NCI-H524 treated with DMSO at 0.1 percent for 48 hours (cell line): ENCODE measurements at regions not wholly inside any gene's neighbourhood (a gene's known extent, or its start where the extent isn't known, plus 50 kb on each side); places are given as distances from the start of the nearest gene placed in this dataset.
A peak's percentile ranks its signal among the peaks of the same experiment; 100 is the strongest.

Experiments used
- DNase-seq: peaks from one replicate; lab custom pipeline; 2025; lab: John Stamatoyannopoulos, UW

DNA sequence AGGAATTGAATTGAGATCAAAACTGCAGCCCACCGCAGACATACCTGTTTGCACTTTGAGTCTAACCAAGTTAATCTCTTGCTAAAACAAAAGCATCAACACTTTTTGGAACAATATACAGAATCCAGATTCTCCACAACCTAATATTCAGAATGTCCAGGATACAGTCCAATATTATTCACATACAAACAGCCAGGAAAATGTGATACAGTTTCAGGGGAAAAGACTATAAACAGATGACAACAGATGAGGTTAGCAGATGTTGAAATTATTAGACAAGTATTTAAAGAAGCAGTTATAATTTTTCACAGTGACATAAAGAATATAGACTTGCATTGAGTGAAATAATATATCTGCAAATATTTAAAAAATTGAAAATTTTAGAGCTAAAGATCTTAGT, 678.1 kb upstream of the CXADR start:
- DNase-seq: no peak

DNA sequence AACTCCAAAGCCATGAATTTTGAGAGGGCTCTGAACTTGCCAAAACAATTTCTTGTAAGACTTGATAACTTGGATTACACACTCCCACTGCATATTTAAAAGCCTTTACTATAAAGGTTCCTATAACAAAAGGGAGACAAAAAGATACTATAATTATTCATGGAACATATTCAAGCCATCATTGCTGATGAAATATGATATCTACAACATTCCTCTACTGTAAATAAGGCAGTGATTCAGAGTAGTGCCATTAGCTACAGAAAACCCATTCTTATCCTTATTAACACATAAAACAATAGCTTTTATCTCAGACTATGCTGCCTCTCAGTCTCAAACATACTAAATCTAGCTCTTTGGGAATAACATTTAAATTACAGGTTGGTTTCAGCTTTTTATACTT, 675.5 kb upstream of the CXADR start:
- DNase-seq: no peak

DNA sequence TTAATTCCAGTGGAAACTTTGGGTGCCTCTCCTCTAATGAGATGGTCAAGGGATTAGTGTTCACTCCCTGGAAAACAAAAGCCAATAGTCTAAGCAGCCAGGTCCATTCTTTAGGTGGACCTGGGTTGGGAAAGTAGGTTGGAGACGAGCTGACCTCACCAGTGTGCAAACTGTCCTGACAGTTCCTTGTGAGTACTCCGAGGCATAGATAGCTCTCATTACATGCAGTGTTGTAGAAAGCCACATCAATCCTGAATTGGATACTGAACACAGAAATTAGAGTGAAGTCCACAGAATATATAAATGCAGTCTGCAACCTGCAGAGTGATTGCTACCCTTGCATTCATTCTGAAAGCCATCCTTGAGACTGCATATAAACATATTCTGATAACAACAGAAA, 675.1 kb upstream of the CXADR start:
- no peak for DNase-seq

DNA sequence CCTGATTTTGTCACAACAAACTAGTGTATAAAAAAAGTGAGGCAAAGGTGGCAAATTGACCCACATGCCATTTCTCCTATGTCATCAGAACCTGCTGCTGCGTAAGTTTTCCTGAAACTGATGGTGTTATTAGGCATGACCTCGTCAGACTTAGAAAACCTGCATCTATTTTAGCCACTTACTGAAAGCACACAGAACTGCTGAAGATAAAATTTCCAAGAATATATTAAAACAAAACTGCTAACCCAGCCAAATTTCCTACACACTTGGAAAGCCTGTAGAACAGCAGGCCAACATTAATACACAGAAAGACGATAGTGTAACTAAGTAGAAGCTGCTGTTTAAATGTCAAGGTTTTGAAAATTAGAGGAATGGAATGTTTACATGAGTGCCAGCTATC, 674.5 kb upstream of the CXADR start:
- no peak for DNase-seq

DNA sequence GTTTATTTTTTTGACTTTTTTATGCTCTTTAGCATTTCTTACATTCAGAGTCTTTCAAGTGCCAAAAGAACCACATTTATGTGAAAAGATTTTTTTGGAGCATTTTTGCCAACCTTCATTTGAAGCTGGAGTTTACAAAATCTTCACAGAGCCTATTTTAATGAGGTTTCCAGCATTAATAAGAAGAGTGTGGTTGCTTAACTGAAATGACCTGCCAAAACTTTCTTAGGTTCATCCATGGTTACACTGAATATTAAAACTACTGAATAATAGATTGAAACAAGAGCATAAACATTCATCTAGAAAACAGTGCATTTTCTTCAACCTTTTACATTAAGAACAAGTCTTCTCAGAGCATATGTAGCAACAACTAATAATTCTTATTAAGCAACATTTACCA, 672.3 kb upstream of the CXADR start:
- DNase-seq: no peak

DNA sequence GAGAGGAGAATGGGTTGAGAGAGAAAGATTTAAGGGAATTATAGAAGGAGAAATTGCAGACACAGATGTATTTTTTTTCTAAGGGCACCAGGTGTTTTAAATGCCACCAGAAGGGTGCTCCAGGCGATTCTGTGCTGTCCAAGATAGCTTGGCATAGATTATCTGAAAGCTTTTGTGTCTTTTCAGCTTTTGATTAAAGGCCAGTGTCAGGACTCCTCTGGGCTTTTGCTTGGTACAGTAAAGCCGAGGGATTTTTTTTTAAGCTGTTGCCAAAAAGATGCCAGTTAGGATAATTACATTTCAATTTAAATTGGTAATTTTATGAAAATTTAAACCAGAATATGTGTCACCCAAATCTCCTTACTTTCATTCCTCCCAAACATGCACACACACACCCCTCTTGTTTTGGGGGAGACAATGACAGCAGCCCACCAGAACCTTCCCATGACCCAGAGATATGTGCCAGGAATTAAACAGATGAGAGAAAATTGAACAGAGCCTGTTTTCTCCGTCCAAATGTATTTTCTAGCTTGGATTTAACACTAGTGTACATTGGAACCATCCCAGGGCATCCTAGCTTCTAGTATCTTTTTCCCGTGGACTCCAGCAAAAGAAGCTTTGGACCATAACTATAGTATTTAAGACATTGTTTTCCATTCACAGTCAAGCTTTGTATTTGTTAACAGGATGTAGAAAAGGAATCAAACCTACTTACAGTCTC, 670.7 kb upstream of the CXADR start:
- peak; percentile 55 for DNase-seq

DNA sequence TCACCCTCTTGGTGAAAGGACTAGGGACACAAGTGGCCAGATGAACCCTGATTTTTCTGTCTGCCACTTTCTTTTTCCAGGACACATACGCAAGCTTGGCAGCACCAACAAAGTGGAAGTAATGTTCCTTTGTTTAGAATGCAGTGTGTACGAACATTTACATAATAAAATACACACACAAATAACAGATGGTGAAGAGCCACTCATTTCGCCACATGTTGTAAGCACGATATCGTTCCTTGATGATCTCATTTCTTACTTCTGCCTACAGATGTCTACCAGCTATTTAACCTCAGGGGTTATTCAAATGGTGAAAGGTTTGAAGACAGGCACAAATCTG, 670.2 kb upstream of the CXADR start:
- DNase-seq: peak; percentile 71

DNA sequence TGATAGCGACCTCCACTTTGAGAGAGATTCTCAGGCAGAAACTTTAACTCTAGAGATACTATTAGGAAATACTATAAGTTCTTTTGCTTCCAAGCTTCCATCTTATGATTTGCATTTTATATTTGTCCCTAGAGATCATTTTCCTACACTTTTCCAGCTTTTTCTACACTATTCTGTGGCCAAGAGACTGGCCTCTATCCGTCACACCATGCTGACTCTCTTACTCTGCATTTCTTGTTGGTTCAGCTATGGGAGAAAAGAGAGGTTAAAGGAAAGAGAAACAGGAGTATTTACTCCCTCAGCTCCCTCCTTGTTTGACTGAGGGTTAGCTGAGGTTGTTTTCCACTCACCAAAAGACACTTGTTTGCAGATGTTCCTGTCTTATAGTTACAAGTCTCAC, 665.6 kb upstream of the CXADR start:
- DNase-seq: no peak

DNA sequence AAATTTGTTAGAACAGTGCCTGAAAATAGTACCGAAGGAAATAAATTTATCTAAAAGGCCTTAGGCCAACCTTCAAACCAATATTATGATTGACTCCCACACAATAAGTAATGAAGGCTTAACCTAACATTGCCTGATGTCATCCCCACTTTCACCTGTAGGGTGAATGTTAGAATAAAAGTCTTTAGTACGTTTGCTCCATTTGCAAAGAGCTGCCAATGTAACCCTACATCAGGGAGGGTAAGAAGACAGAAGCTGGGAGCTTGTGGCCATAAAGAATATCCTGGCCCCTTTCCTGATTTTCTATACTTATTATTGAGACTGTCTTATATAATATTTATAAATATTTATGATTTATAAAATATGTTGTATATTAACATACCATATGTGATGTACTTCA, 661.8 kb upstream of the CXADR start:
- DNase-seq: no peak

DNA sequence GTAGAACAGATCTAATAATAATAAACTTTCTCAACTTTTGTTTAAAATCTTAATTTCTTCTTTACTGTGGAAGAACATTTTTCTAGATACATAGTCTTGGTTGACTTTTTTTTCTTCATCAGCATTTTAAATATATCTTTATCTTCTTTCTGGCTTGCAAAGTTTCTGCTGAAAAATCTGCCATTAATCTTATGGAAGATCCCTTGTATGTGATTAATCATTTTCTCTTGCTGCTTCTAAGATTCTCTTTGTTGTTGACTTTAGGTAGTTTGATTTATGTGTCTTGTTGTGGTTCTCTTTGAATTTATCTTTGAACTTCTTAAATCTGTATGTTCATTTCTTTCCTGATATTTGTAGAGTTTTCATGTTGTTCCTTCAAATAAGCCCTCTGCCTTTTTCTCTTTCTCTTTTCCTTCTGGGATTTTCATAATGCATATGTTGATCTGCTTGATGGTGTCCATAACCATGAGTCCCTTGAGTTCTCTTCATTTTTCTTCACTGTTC, 657.6 kb upstream of the CXADR start:
- DNase-seq: no peak

DNA sequence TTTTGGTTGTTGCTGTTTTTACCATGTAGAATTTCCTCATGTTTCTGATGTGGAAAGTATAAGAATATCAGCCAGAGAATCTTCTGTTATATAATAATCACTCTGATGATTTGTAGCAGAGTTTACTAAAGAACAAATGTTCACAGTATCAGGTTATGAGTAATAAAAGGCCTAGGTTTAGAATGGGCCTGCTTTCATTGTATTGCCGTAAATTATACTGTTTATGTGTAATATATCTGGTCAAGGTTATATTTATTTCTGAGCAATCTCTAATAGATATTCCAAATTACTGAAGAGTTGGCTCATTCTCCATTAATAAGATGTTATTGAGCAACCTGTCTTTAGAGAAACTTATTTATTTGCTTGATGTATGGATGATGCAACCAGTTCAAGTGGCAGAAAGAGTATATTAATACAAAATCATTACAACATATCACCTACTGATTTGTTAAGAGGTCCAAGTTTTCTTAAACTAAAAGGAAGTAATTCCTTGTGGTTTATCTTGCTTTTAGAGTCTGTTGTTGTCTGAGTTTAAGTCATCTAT, 649.4 kb upstream of the CXADR start:
- no peak for DNase-seq

DNA sequence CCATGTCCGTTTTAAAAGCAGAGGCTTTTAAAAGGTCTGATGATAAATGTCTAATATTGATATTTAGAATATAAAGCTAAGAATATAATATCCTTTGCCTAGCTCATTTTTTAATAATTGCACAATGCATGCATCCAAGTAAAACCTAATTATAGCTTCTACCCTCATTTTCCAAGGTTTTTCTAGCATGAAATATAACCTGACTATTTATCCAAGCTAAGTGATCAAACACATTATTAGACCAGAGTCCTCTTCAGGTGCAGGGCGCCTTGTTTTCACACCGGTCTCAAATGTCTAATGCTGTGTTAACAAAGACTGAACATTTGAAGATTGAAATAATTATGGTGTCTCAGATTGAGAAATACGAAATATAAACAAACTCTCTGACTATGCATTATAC, 648.9 kb upstream of the CXADR start:
- DNase-seq: no peak

DNA sequence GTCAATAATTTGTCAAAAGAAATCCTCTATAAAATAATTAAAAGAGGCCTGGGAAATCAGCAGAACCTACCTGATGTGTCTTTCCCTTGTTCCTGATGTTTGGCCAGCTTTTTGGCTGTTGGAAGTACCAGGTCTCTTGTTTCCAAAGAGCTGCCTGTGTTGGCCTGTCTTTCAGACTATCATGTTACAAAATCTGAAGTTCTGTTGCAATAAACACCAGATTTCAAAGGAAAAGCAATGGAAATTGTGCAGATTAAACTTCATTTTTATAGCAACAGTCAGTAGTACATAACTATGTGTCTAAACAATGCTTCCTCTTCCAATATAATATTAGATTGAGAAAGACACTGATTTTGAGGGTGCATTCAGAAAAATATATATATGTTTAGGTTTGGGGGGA, 647.2 kb upstream of the CXADR start:
- DNase-seq: no peak

DNA sequence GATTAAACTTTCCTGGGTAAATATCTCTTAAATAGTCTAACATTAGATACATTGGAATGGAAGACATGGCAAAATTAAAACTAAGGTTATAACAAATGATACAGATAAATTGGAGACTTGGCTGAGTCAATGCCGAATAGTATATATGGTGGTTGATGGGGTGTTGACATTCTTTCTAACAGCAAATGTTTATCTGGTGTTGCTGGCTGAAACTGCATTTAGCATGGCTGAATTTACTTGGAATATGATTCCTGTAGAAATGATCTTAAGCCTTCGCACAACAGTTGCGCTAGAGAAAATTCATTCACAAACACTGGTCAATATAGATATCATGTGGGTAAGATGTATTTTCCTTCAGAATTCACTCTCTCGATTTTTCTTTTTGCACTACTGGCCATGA, 646.0 kb upstream of the CXADR start:
- no peak for DNase-seq

DNA sequence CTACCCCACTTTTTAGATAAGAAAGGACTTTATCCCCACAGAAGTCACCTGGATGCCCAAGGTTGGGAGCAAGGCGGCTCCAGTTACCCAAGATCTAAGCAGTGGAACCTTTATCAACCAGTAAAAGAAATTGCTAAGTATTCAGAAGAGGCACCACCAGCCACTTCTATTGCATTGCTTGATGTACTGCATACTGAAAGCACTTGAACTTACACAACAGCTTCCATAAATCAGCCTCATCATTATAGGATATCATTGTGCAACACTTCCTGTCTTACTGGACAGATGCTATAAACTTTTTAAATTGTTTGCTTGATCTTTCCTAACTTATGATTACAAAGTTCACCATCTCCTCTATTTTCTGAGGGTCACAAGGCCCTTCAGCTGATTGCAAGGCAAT, 642.7 kb upstream of the CXADR start:
- no peak for DNase-seq

DNA sequence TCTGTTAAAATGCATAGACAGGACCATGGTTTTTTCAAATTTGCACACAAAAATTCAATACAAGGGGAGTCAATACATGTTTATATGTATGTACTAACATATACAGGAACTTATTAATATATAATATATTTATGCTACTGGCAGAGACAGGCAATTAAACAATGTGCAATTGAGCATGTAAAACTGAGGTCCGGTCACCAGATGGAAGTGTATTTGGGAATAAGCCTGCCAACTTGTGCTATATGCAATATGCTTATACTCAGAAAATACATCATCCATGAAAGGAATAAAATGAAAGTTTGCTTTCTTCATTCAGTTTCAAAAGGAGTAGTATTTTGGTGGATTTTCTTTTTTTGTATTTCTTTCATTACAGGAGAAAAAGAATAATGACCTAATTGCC, 640.2 kb upstream of the CXADR start:
- no peak for DNase-seq

DNA sequence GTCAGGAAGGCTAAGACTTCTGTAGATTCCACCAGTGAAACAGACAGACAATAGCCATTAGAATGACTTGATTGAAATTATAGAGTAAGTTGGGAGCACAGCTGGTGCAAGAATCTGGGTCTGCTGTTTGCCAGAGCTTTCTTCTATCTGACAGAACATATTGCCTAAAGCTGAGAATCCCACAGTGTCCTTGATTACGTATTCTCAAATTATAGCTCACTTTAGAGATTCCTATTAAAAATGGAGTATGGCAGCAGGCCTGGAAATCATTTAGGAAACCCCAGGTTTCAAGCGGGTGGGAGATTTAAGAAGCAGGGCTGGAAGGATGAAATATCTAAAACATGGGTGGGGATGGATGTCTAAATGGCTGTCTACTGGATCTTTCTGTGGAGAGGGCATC, 639.7 kb upstream of the CXADR start:
- DNase-seq: no peak

DNA sequence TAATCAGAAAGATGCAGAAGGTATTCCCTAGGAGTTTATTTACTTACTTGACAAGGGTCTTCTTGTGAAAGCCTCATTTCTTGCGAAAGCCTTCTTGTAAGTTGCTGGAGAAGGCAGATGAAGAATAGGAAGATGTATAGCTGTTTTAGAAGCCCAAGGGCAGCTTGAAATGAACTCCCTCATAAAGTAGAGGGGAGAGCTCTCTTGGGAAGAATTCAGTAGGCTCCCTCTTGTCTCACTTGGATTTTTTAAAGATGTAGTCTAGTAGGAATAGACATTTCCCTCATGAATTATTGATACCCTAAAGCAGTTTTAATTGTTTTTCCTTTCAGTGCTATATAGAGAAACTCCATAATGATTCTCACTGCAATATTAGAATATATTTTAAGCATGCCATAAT, 639.2 kb upstream of the CXADR start:
- no peak for DNase-seq

DNA sequence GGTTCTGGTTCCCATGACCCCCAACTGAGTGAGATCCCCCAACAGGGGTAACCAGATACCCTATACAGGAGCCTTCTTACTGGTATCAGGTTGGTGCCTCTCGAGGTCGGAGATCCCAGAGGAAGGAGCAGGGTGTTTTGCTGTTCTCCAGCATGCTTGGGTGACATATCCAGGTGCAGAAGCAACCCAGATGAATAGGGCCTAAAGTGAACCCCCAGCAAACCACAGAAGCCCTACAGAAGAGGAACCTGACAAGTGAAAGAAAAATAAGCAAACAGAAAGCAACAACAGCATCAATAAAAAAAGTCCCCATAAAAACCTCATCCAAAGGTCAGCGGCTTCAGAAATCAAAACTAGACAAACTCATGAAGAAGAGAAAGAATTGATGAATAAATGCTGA, 633.4 kb upstream of the CXADR start:
- DNase-seq: no peak

DNA sequence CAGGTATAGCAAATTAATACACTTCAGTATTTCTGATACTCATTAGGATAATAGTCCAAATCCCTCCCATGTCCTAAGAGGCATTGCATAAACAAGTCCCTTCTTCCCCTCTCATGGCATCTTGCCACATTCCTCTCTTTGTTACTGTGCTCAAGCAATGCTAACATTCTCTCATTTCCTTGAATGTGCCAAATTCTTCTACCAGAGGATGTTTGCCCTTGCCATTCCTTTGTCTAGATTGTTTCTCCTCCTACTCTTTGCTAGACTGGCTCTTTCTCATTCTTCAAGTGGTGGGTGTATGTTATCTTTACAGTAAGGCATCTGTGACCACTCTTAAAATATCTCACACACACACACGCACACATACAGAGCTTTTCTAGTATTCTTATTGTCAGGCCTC, 621.0 kb upstream of the CXADR start:
- no peak for DNase-seq

DNA sequence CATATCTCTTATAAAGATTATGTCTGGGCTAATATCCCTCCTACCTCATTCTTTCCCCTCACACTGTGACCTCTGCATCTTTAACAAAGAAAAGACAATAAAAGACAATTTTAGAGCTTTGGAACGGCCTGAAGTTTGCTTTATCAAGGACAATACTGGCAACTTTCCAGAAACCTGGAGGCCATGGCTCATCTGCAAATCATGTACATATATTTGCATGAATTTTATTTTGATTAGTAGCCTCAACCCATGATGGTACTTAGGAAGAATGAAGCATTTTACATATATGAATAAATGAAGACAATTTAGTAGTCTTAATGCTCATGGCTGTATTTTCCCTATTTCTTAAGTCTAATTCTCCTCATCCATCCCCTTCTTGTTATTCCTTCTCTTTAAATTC, 612.2 kb upstream of the CXADR start:
- no peak for DNase-seq

DNA sequence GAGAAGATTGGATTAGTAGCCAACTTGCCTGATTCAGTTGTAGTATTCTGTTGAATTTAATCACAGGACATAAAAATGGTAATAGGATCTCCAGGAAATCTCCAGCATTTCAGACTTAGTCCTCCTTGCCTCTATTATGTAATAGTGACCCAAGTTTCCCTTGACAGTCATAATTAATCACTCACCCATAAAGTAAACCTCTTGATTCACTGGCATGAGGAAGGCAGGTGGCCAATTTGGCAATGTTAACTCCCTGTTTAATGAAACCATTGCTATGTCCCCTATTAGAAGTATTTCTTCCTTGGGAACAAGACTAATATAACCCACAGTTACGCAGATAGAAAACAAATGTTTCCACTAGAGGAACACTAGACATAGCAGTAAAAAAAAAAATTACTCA, 604.8 kb upstream of the CXADR start:
- no peak for DNase-seq

DNA sequence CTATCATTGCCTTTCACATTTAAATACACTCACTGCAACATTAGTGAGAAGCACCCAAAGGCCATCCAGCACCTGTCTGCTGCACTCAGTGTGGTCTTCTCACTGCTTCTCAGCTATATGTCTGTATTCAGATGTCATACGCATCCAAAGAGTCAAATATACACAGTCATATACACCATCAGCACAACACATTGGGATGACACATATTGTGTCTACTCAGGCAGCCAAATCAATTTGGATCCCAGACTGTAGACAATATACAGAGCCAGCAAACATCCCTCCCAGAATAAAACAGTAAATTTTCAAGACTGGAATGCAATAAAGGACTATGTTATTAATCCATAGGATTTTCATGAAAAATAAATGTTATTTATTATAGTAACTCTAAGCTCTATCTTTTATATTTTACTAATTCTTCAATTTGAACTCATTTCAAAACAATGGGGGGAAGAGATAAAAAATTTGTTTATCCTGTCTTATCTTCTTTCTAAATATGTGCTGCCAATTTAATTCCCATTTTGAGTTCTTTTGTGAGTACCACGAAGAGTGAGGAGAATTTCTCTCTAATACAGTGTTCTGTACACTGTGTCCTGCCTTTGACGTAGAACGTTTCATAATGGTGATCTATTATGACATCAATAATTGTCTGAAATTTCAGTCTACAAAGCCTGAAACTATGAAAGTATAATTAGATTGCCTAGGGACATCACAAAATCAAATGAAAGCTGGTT, 602.2 kb upstream of the CXADR start:
- DNase-seq: no peak

DNA sequence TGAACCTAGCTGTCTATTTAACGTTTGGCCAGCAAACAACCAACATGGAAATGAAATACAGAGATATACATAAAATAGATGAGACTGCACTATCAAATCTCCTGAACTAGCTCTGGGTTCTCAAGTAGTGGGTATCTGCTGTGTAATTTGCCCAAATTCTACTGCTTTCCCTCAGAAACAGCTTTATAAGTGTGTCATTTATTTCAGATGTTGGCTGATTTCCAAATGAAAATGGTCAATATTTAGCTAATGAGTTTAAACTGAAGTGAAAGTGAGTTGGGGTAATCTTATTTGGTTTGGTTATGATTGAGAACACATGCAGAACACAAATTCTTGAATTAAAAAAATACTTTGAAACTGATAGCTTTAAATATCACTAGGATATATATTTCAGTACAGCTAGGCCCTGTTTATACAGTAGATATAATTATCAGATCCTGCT, 601.7 kb upstream of the CXADR start:
- DNase-seq: no peak
